GM21360 (cell line): ENCODE measurements at regions not wholly inside any gene's neighbourhood (a gene's known extent, or its start where the extent isn't known, plus 50 kb on each side); places are given as distances from the start of the nearest gene placed in this dataset.

ENCODE experiments used
- ATAC-seq: cut with Tn5 transposase; IDR thresholded peaks from one replicate; pipeline ENCODE4 v1.9.1; 2021; ENCODE audit warnings: mild to moderate bottlenecking, moderate library complexity; ENCODE audit not compliant: unreplicated experiment

- no peak for ATAC-seq
Observed at GRCh38 chr3:110181226-110181625, 843.9 kb upstream of the DPPA4 start.

GRCh38 chr3:110184536-110184935, 847.2 kb upstream of the DPPA4 start:
- no peak for ATAC-seq

- ATAC-seq = no peak
Observed at GRCh38 chr3:110193074-110193473, 855.7 kb upstream of the DPPA4 start.

GRCh38 chr3:110198717-110199587, 861.6 kb upstream of the DPPA4 start:
- no peak for ATAC-seq

- no peak for ATAC-seq
Observed at GRCh38 chr3:110199588-110199943, 862.2 kb upstream of the DPPA4 start.

GRCh38 chr3:110210086-110210660, 861.4 kb upstream of the NECTIN3 start:
- no peak for ATAC-seq

- ATAC-seq = no peak
Observed at GRCh38 chr3:110226645-110227044, 845.0 kb upstream of the NECTIN3 start.

- ATAC-seq = no peak
Observed at GRCh38 chr3:110227991-110228390, 843.6 kb upstream of the NECTIN3 start.

- no peak for ATAC-seq
Observed at GRCh38 chr3:110234831-110235230, 836.8 kb upstream of the NECTIN3 start.

- no peak for ATAC-seq
Observed at GRCh38 chr3:110236976-110237610, 834.5 kb upstream of the NECTIN3 start.

GRCh38 chr3:110243081-110243480, 828.5 kb upstream of the NECTIN3 start:
- no peak for ATAC-seq

GRCh38 chr3:110246796-110247376, 824.7 kb upstream of the NECTIN3 start:
- no peak for ATAC-seq

GRCh38 chr3:110248666-110249065, 823.0 kb upstream of the NECTIN3 start:
- ATAC-seq = no peak

GRCh38 chr3:110253794-110254193, 817.8 kb upstream of the NECTIN3 start:
- no peak for ATAC-seq

- no peak for ATAC-seq
Observed at GRCh38 chr3:110254591-110254990, 817.0 kb upstream of the NECTIN3 start.

GRCh38 chr3:110261141-110261540, 810.5 kb upstream of the NECTIN3 start:
- no peak for ATAC-seq

- ATAC-seq = no peak
Observed at GRCh38 chr3:110262896-110263295, 808.7 kb upstream of the NECTIN3 start.

- no peak for ATAC-seq
Observed at GRCh38 chr3:110265302-110265701, 806.3 kb upstream of the NECTIN3 start.

GRCh38 chr3:110267304-110267845, 804.2 kb upstream of the NECTIN3 start:
- no peak for ATAC-seq

- ATAC-seq = no peak
Observed at GRCh38 chr3:110272525-110272924, 799.1 kb upstream of the NECTIN3 start.

GRCh38 chr3:110291886-110292501, 779.6 kb upstream of the NECTIN3 start:
- no peak for ATAC-seq
